H1 (cell line): ENCODE measurements at regions not wholly inside any gene's neighbourhood (a gene's known extent, or its start where the extent isn't known, plus 50 kb on each side); places are given as distances from the start of the nearest gene placed in this dataset.

ENCODE experiments used
- CTCF ChIA-PET: fragments of 300-600 bp; sonication (Branson Sonifier 250); formaldehyde crosslinking; loops from one replicate; lab custom pipeline; 2021; ENCODE audit not compliant: partially characterized antibody; lab: Charles Lee
- POLR2A ChIA-PET: fragments of 300-600 bp; sonication (Branson Sonifier 250); formaldehyde crosslinking; loops from one replicate; lab custom pipeline; 2021; ENCODE audit warnings: inconsistent platforms; ENCODE audit not compliant: partially characterized antibody; lab: Charles Lee
- DNase-seq, 2 experiments: peaks; one replicate each; pipeline versions ENCODE4 v3.0.0 to v3.0.0-alpha.2; 2010 to 2022; ENCODE audit warnings: low spot score in 2 of 2, low read depth in 1 of 2, mixed read lengths in 1 of 2
- FAIRE-seq: peaks from 2 replicates; lab custom pipeline; 2011; peaks lifted over from hg19 to GRCh38; lab: Jason Lieb, UNC
- H2AFZ ChIP-seq: 2 replicates; pipeline ENCODE4 v1.8.1; 2012; ENCODE audit warnings: low read length, inconsistent platforms
- H2AK5ac ChIP-seq: 2 replicates; pipeline ENCODE4 v1.6.1; 2013; ENCODE audit warnings: low read depth, low read length
- H2BK120ac ChIP-seq: replicated peaks from 2 replicates; pipeline ENCODE3; 2013; ENCODE audit warnings: low read depth, low read length, inconsistent platforms
- H2BK12ac ChIP-seq: 2 replicates; pipeline ENCODE4 v1.6.1; 2013; ENCODE audit warnings: low read depth, low read length
- H2BK15ac ChIP-seq: 2 replicates; pipeline ENCODE4 v1.6.1; 2013; ENCODE audit warnings: low read length
- H2BK20ac ChIP-seq: 2 replicates; pipeline ENCODE4 v1.6.1; 2013; ENCODE audit warnings: low read length
- H2BK5ac ChIP-seq: 2 replicates; pipeline ENCODE4 v1.6.1; 2013; ENCODE audit warnings: low read depth, low read length
- H3K14ac ChIP-seq: 2 replicates; pipeline ENCODE4 v1.6.1; 2013; ENCODE audit warnings: inconsistent platforms; ENCODE audit not compliant: insufficient read length
- H3K18ac ChIP-seq: 2 replicates; pipeline ENCODE4 v1.6.1; 2013; ENCODE audit warnings: low read length; ENCODE audit errors: extremely low read depth
- H3K23ac ChIP-seq: 2 replicates; pipeline ENCODE4 v1.6.1; 2013; ENCODE audit warnings: inconsistent platforms; ENCODE audit not compliant: insufficient read length
- H3K23me2 ChIP-seq: 2 replicates; pipeline ENCODE4 v1.6.1; 2013; ENCODE audit warnings: low read depth, low read length
- H3K27ac ChIP-seq: 2 replicates; pipeline ENCODE4 v1.6.1; 2011; ENCODE audit warnings: low read depth, low read length, inconsistent platforms
- H3K27me3 ChIP-seq, 4 experiments: replicated peaks in 1 of 4; 1 replicate in 1 of 4; 2 replicates in 3 of 4; pipeline versions ENCODE4 v1.6.1 to v1.8.1; 2011 to 2013; ENCODE audit warnings: low read length in 3 of 4, mild to moderate bottlenecking in 3 of 4, inconsistent platforms in 2 of 4, mixed read lengths in 2 of 4, moderate library complexity in 1 of 4; ENCODE audit not compliant: control insufficient read depth in 3 of 4, insufficient read depth in 3 of 4; ENCODE audit errors: extremely low read depth in 1 of 4
- H3K36me3 ChIP-seq, 4 experiments: 2 replicates each; pipeline versions ENCODE4 v1.6.1 to v1.8.1; 2011 to 2013; ENCODE audit warnings: mild to moderate bottlenecking in 4 of 4, low read length in 3 of 4, moderate library complexity in 2 of 4, control low read depth in 1 of 4, inconsistent platforms in 1 of 4; ENCODE audit not compliant: insufficient read depth in 4 of 4, control insufficient read depth in 2 of 4
- H3K4ac ChIP-seq: replicated peaks from 2 replicates; pipeline ENCODE3; 2013; ENCODE audit warnings: low read length, low read depth, mixed read lengths, inconsistent platforms; ENCODE audit not compliant: insufficient read length
- H3K4me1 ChIP-seq, 4 experiments: replicated peaks in 1 of 4; 1 replicate in 1 of 4; 2 replicates in 3 of 4; pipeline versions ENCODE4 v1.6.1 to v1.8.1; 2011 to 2013; ENCODE audit warnings: low read length in 3 of 4, inconsistent platforms in 2 of 4, mixed read lengths in 1 of 4; ENCODE audit not compliant: insufficient read depth in 4 of 4, control insufficient read depth in 3 of 4
- H3K4me2 ChIP-seq, 2 experiments: 2 replicates each; pipeline versions ENCODE4 v1.6.1 to v1.8.1; 2011 to 2013; ENCODE audit warnings: low read depth in 2 of 2, low read length in 2 of 2, control low read depth in 1 of 2, inconsistent platforms in 1 of 2, mild to moderate bottlenecking in 1 of 2; ENCODE audit not compliant: insufficient read depth in 1 of 2
- H3K4me3 ChIP-seq, 4 experiments: fragments of 200-600, 300-600 bp in 1 of 4; sonication (generic), shearing (Covaris generic), sonication (Bioruptor Twin) in 1 of 4; 2 replicates each; pipeline versions ENCODE4 v1.5.1 to v1.8.1; 2011 to 2016; ENCODE audit warnings: low read length in 4 of 4, low read depth in 3 of 4, control low read depth in 2 of 4, inconsistent platforms in 2 of 4, mild to moderate bottlenecking in 2 of 4, mixed read lengths in 1 of 4, moderate library complexity in 1 of 4; ENCODE audit not compliant: insufficient read depth in 2 of 4; ENCODE audit errors: extremely low read depth in 1 of 4
- H3K56ac ChIP-seq: replicated peaks from 2 replicates; pipeline ENCODE3; 2013; ENCODE audit warnings: low read depth, mild to moderate bottlenecking, mixed read lengths, low read length, inconsistent platforms; ENCODE audit not compliant: insufficient read length
- H3K79me1 ChIP-seq: 2 replicates; pipeline ENCODE4 v1.6.1; 2013; ENCODE audit warnings: low read depth, low read length, control low read depth
- H3K79me2 ChIP-seq, 2 experiments: 2 replicates each; pipeline versions ENCODE4 v1.6.1 to v1.8.1; 2012 to 2013; ENCODE audit warnings: low read length in 2 of 2, mild to moderate bottlenecking in 2 of 2, inconsistent platforms in 1 of 2; ENCODE audit not compliant: insufficient read depth in 2 of 2, control insufficient read depth in 1 of 2
- H3K9ac ChIP-seq, 4 experiments: replicated peaks in 1 of 4; 1 replicate in 1 of 4; 2 replicates in 3 of 4; pipeline versions ENCODE4 v1.6.1 to v1.8.1; 2011 to 2013; ENCODE audit warnings: low read depth in 3 of 4, low read length in 3 of 4, control low read depth in 2 of 4, mild to moderate bottlenecking in 2 of 4, moderate library complexity in 2 of 4, inconsistent platforms in 1 of 4; ENCODE audit errors: extremely low read depth in 1 of 4
- H3K9me3 ChIP-seq, 2 experiments: 2 replicates each; pipeline versions ENCODE4 v1.6.1 to v1.8.1; 2012 to 2013; ENCODE audit warnings: mild to moderate bottlenecking in 2 of 2, moderate library complexity in 2 of 2, control low read depth in 1 of 2, inconsistent platforms in 1 of 2, low read depth in 1 of 2, low read length in 1 of 2, mixed read lengths in 1 of 2; ENCODE audit not compliant: insufficient read depth in 2 of 2
- H4K20me1 ChIP-seq, 2 experiments: replicated peaks in 1 of 2; 2 replicates each; pipeline versions ENCODE3 to v1.8.1; 2011 to 2013; ENCODE audit warnings: inconsistent platforms in 2 of 2, low read length in 2 of 2, mild to moderate bottlenecking in 1 of 2; ENCODE audit not compliant: insufficient read depth in 2 of 2, control insufficient read depth in 1 of 2
- H4K5ac ChIP-seq: 2 replicates; pipeline ENCODE4 v1.6.1; 2013; ENCODE audit warnings: low read length, low read depth, mixed read lengths, inconsistent platforms; ENCODE audit not compliant: insufficient read length
- H4K8ac ChIP-seq: 2 replicates; pipeline ENCODE4 v1.8.0; 2013; ENCODE audit warnings: mild to moderate bottlenecking, moderate library complexity, low read length, inconsistent platforms; ENCODE audit not compliant: insufficient read depth; ENCODE audit errors: extremely low read depth
- H4K91ac ChIP-seq: replicated peaks from 2 replicates; pipeline ENCODE3; 2013; ENCODE audit warnings: low read length, mixed read lengths, inconsistent platforms; ENCODE audit not compliant: insufficient read length
- ATF3 ChIP-seq: IDR thresholded peaks from 2 replicates; pipeline ENCODE4 v1.6.1; 2011; ENCODE audit warnings: low read depth, mild to moderate bottlenecking, low read length; ENCODE audit not compliant: insufficient read depth
- SRF ChIP-seq: IDR thresholded peaks from 2 replicates; pipeline ENCODE4 v1.6.1; 2011; ENCODE audit warnings: mild to moderate bottlenecking, low read depth, low read length, moderate library complexity
- WGBS, 2 experiments: shearing (Covaris generic) in 1 of 2; methylation state at CpG; one replicate each; pipeline versions ENCODE4 v1.1.6 to v1.1.7; 2013 to 2015; ENCODE audit warnings: low lambda C conversion rate in 2 of 2, mixed read lengths in 2 of 2, inconsistent platforms in 1 of 2, low coverage in 1 of 2, missing lambda C conversion rate in 1 of 2; ENCODE audit not compliant: insufficient replicate concordance in 2 of 2, insufficient coverage in 1 of 2, insufficient read length in 1 of 2; ENCODE audit errors: extremely low coverage in 1 of 2, missing lambda C conversion rate in 1 of 2; 5-methylcytosine and 5-hydroxymethylcytosine counted together

GRCh38 chr16:35352431-35352830, 1893.0 kb downstream of the TP53TG3F start:
- no peak for TF ChIP-seq ATF3
- no peak for TF ChIP-seq SRF

More at GRCh38 chr16:35352431-35352830, 1893.0 kb downstream of the TP53TG3F start:
- FAIRE-seq (no peak), DNase-seq (no peak)
- Histone ChIP-seq H3K9ac (no peak overlapping the region), H3K23me2 (no peaks in the 10 kb centered on the region), H4K8ac (no peak overlapping the region), H4K5ac (no peak overlapping the region), H3K23ac (no peak overlapping the region), H3K4me2 (no peak overlapping the region), H3K27me3 (no peaks in the 10 kb centered on the region), H3K4ac (no peak overlapping the region), H3K4me1 (no peaks in the 10 kb centered on the region), H3K56ac (no peak overlapping the region), H2AFZ (no peak overlapping the region), H2BK20ac (no peak overlapping the region), H2BK5ac (no peak overlapping the region), H2AK5ac (no peak overlapping the region), H4K91ac (no peak overlapping the region), H2BK12ac (no peak overlapping the region), H3K27ac (no peak overlapping the region), H2BK120ac (no peak overlapping the region), H3K14ac (no peak overlapping the region), H3K36me3 (no peaks in the 10 kb centered on the region), H3K4me3 (no peak overlapping the region), H3K18ac (no peak overlapping the region), H3K9me3 (peaks cover 28 to 35% of the 10 kb centered on the region in 2 experiments), H3K79me1 (no peaks in the 10 kb centered on the region), H4K20me1 (no peaks in the 10 kb centered on the region), H3K79me2 (no peaks in the 10 kb centered on the region), H2BK15ac (no peak overlapping the region)
- WGBS, 2 experiments: 94% methylated on average over 25 of the region's 29 CpGs; no CpG with 5 or more reads in 1 of the 2 experiments
- CTCF ChIA-PET: no interaction called here
- POLR2A ChIA-PET: no interaction called here
